Ovary (tissue), 7 donors: ENCODE measurements at regions not wholly inside any gene's neighbourhood (a gene's known extent, or its start where the extent isn't known, plus 50 kb on each side); places are given as distances from the start of the nearest gene placed in this dataset.

Experiments
- DNase-seq, 5 donors: peaks; one replicate each; pipeline ENCODE4 v3.0.0-alpha.2; 2019 to 2020
- H3K27ac ChIP-seq, 2 donors: fragments of 200-600 bp; one replicate each; pipeline versions ENCODE4 v1.5.1 to v1.8.0; 2019 to 2022
- H3K27me3 ChIP-seq: fragments of 200-600 bp; one replicate; pipeline ENCODE4 v1.8.0; 2022
- H3K36me3 ChIP-seq: fragments of 200-600 bp; sonication (generic); one replicate; pipeline ENCODE4 v1.5.1; 2019
- H3K4me1 ChIP-seq: one replicate; pipeline ENCODE4 v1.8.1; 2013; ENCODE audit warnings: mild to moderate bottlenecking, moderate library complexity; ENCODE audit not compliant: insufficient read depth
- H3K4me3 ChIP-seq: fragments of 200-600 bp; sonication (generic); one replicate; pipeline ENCODE4 v1.5.1; 2017
- H3K9me3 ChIP-seq, 2 donors: fragments of 200-600 bp in 1 of 2; sonication (generic) in 1 of 2; one replicate each; pipeline versions ENCODE4 v1.5.1 to v1.8.1; 2013 to 2019; ENCODE audit warnings: mild to moderate bottlenecking in 1 of 2, moderate library complexity in 1 of 2
- EP300 ChIP-seq: sonication (generic); formaldehyde crosslinking; IDR thresholded peaks from one replicate; pipeline ENCODE4 v1.6.1; 2017; ENCODE audit warnings: antibody characterized with exemption
- POLR2A ChIP-seq: fragments of 450-650 bp; IDR thresholded peaks from one replicate; pipeline ENCODE4 v1.6.1; 2017; ENCODE audit warnings: antibody characterized with exemption, mild to moderate bottlenecking, moderate library complexity
- WGBS, 3 donors: extraction: QIAGEN DNeasy Blood & Tissue Kit in 1 of 3; methylation state at CpG; one replicate each; pipeline versions ENCODE4 v1.1.5 to v1.1.7; 2013 to 2017; 5-methylcytosine and 5-hydroxymethylcytosine counted together
- intact Hi-C, 4 donors: fragments of 100-400 bp; cut with DNase I; formaldehyde crosslinking; loops; one replicate each; pipeline versions ENCODE4 v1.11.0 to v1.15.1; 2022 to 2023
- TF ChIP-seq, protein P1 (sequence below), 3 donors: fragments of 450-650 bp in 2 of 3; fragments of 200-600 bp in 1 of 3; IDR thresholded peaks; one replicate each; pipeline versions ENCODE4 v1.5.1 to v1.8.0; 2016 to 2022; ENCODE audit warnings: antibody characterized with exemption in 3 of 3, mild to moderate bottlenecking in 1 of 3
- donor health status: DM: no; HTN: no; CAD: no; lungs with moderate emphysema.
- donor health status: DM: no; HTN: no; CAD: no.
- donor health status: Bipolar disorder and iron deficiency.
- donor health status: DM: no; HTN: no; CAD: no.
- donor health status: DM: yes; HTN: yes; CAD: no.

DNA sequence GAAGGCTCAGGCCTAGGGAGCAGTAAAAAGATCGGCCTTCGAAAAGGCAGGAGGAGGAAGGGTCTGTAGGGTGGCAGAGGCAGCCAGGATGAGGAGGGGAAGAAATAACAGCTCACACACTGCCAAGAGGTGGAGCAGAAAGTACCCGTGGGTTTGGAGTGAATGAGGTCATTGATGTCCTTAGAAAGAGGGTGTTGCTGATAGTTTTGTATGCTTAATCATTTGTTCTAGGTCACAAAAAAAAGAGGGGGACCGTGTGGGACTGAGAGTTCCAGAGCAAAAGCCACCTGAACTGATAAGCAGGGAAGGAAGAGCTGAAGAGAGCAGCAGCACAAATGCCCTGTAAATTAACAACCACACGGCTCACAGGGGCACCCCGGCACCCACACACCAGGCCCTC is 140.4 kb downstream of the FAM161A start:
- Histone ChIP-seq H3K27me3 (no peaks in the 10 kb centered on the region), H3K4me1 (no peaks in the 10 kb centered on the region), H3K27ac (no peak overlapping the region), H3K4me3 (no peak overlapping the region), H3K36me3 (no peaks in the 10 kb centered on the region), H3K9me3 (no peaks in the 10 kb centered on the region)
- no peak for TF ChIP-seq POLR2A
- TF ChIP-seq, protein P1, sequence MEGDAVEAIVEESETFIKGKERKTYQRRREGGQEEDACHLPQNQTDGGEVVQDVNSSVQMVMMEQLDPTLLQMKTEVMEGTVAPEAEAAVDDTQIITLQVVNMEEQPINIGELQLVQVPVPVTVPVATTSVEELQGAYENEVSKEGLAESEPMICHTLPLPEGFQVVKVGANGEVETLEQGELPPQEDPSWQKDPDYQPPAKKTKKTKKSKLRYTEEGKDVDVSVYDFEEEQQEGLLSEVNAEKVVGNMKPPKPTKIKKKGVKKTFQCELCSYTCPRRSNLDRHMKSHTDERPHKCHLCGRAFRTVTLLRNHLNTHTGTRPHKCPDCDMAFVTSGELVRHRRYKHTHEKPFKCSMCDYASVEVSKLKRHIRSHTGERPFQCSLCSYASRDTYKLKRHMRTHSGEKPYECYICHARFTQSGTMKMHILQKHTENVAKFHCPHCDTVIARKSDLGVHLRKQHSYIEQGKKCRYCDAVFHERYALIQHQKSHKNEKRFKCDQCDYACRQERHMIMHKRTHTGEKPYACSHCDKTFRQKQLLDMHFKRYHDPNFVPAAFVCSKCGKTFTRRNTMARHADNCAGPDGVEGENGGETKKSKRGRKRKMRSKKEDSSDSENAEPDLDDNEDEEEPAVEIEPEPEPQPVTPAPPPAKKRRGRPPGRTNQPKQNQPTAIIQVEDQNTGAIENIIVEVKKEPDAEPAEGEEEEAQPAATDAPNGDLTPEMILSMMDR (IDR thresholded peaks at IDR 0.05): no peak
- no peak for TF ChIP-seq EP300
- DNase-seq: no peak
- intact Hi-C loops: no loop called here
- 63 to 67% (median 66%) methylated on average over 6 of the region's 6 CpGs for WGBS, 3 donors

DNA sequence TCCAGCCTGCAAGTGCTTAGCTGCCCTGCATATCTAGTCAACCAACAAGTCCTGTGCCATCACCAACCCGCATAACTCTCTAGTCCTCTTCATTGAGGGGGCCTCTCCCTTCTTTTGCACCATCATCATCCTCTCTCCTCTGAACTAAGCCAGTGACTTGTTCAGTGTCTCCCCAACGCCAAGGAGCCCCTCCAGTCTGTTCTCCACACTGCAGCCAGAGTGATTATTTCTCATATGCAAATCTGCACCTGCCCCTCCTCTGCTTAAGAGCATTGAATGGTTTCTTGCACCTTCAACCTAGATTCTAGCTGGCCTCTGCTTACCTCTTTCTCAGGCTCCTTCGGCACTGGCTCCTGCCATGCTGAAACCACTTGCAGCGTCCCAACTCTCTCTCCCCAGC is 141.8 kb downstream of the FAM161A start:
- 74 to 81% (median 77%) methylated on average over 4 of the region's 4 CpGs for WGBS, 3 donors
- no peak for TF ChIP-seq POLR2A
- TF ChIP-seq, protein P1 (IDR thresholded peaks at IDR 0.05): no peak
- no peak for TF ChIP-seq EP300
- Histone ChIP-seq H3K4me1 (no peaks in the 10 kb centered on the region), H3K9me3 (no peaks in the 10 kb centered on the region), H3K36me3 (no peaks in the 10 kb centered on the region), H3K27me3 (no peaks in the 10 kb centered on the region), H3K4me3 (no peak overlapping the region), H3K27ac (no peak overlapping the region)
- no peak for DNase-seq
- intact Hi-C loops: no loop called here

DNA sequence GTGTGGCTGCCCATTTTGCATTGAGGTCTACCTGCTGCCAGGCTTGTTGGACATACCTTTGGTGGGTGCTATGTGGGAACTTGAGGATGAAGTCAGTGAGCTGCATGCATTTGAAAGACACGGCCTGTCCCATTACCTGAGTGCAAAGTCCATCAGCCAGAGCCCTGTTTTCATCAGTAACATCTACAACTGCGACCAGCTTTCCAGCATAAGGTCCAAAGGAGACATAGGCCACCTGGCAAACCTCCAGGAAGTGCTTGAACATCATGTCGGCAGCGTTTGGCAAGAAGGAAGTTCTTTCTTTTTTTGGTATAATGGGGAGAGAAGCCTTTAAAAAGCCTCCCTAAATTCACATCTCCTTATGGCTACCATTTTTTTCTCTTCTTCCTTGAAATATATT is 143.1 kb downstream of the FAM161A start:
- H3K4me1 ChIP-seq: no peaks in the 10 kb centered on the region
- intact Hi-C loops: no loop called here
- no peak for DNase-seq
- no peak overlapping the region for H3K27ac ChIP-seq
- TF ChIP-seq, protein P1 (IDR thresholded peaks at IDR 0.05): no peak
- TF ChIP-seq EP300 (no peak), POLR2A (no peak)
- H3K4me3 ChIP-seq: no peak overlapping the region
- H3K36me3 ChIP-seq: no peaks in the 10 kb centered on the region
- WGBS, 3 donors: 53 to 70% (median 65%) methylated on average over 4 of the region's 4 CpGs
- H3K27me3 ChIP-seq: no peaks in the 10 kb centered on the region
- H3K9me3 ChIP-seq: no peaks in the 10 kb centered on the region

DNA sequence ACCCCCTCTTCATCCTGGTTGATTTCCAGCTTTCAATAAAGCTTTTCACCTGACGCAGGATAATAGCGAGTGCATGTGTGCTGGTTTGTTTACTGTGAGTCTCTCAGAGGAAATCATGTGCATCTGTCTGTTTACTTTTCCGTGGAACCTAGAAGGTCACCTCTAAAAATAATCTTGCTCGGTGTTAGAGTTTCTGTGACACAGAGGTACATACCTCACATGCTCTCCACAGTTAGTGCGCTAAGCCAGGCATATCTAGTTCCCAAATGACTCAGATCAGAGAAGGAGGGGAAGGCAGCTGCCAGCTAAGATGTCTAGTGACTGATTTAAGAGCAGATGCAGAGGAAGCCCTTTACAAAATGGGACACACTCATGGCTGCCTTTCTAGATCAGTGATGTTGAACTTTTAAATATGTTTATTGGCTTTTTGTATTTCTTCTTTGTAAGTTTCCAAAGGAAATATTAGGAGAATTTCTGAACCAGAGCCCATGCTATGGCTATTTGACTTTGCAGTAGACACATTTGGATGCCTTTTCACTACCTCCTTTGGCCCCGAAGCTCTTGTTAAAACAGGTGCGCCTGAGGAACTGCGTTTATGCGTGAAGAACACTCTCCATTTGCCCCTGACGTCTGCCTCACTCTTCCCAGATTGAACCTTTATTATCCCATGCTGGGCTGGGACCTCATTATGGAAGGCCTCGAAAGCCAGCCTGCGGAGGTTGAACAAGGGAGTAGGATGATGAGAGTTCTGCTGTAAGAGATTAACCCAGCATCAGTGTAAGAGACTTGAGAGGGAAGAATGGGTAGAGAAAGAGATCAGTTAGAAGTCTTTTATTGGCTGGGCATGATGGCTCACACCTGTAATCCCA is 145.6 kb downstream of the FAM161A start:
- intact Hi-C loops: no loop called here
- Histone ChIP-seq H3K9me3 (no peaks in the 10 kb centered on the region), H3K36me3 (no peaks in the 10 kb centered on the region), H3K4me3 (no peak overlapping the region), H3K27me3 (no peaks in the 10 kb centered on the region), H3K27ac (no peak overlapping the region), H3K4me1 (no peaks in the 10 kb centered on the region)
- 61 to 71% (median 65%) methylated on average over 12 of the region's 12 CpGs for WGBS, 3 donors
- no peak for TF ChIP-seq EP300
- TF ChIP-seq, protein P1 (IDR thresholded peaks at IDR 0.05): no peak
- no peak for TF ChIP-seq POLR2A
- DNase-seq: no peak
